GM19395 (cell line): ENCODE measurements at regions not wholly inside any gene's neighbourhood (a gene's known extent, or its start where the extent isn't known, plus 50 kb on each side); places are given as distances from the start of the nearest gene placed in this dataset.
"Not testable (repeated sequence)": the region's sequence is repeated elsewhere in the genome, so short reads cannot be mapped to it uniquely, and the experiment has no call there.

Source experiments
- ATAC-seq: cut with Tn5 transposase; IDR thresholded peaks from one replicate; pipeline ENCODE4 v1.9.1; 2021; ENCODE audit warnings: mild to moderate bottlenecking, moderate library complexity; ENCODE audit not compliant: unreplicated experiment

DNA sequence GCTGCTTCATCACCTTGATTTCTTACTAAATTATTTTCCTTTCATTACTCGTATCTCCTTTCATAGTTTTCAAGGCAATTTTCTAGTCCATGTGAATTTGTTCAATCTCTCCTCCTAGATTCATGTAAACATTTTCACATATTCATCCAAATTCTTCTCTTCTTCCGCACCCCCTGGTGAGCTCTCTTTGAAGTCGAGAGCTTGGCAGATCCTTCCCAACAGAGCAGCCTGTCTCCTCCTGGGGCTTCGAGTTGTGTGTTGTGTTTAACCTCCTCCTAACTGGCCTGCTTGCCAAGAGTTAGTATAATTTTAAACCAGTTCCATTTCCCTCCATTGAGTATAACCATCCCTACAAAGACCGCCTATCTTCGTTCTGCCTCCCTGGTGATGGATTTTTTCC is 272.4 kb upstream of the CELF2 start:
- ATAC-seq = no peak

DNA sequence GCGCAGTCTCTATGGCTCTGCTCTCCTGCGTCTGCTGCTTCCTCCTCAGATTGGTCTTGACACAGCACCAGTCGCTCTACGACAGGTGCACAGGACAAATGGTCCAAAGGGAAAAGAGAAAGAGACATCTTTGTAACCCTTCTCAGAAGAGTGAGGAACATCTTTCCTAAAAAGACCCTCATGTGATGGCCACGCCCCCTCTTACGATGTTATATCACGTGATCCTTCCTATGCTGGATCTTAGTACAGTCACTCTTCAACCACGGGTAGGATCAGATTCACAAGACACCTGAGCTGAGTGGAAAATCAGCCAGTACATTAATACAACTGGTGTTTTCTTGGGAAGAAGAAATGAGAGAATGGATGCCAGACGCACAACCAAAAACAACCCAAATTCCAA is 262.2 kb upstream of the CELF2 start:
- no peak for ATAC-seq

DNA sequence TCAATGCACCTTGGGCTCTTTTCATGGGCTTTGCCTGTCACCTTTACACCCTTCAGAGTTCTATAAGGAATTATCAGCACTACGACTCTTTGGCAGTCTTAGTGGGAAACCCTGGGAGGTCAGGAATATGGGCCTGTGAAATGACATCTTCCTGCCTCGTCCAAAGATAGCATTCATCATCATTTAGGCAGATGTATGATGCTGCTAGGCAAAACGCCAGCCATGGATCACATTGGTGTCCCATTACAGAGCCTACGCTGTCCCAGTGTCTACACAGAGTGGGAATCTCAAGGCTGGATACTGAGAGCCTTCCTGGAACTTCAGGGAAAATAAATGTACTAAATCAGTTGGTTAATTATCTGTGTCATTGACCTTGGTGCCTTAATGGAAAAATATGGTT is 259.4 kb upstream of the CELF2 start:
- ATAC-seq = no peak

DNA sequence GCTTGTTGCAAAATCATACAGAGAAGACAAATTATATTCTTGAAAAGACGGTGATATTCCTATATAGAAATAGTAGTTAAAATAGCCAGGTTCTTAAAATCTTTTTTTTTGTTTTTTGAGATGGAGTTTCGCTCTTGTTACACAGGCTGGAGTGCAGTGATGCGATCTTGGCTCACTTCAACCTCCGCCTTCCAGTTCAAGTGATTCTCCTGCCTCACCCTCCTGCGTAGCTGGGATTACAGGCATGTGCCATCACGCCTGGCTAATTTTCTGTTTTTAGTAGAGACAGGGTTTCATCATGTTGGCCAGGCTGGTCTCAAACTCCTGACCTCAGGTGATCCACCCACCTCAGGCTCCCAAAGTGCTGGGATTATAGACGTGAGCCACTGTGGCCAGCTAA is 257.9 kb upstream of the CELF2 start:
- not testable (repeated sequence) for ATAC-seq

DNA sequence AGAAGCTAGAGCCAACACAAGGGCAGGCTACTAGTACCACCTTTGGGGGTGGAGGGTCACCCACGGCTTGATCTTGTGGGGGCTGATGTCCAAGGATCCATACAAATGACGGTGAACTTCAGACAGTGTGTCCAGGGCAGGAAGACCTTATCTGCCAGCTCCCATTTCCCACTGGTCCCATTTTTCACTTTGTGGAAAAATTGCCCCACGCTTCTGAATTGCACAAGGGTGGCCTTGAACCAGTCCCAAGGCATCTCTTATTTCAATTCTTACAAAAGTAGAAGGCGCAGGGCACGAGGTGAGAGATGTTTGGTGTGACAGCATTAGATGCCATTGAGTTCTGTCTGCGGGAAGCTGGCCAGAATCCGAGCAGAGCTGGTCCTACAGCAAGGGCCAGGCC is 252.7 kb upstream of the CELF2 start:
- no peak for ATAC-seq

DNA sequence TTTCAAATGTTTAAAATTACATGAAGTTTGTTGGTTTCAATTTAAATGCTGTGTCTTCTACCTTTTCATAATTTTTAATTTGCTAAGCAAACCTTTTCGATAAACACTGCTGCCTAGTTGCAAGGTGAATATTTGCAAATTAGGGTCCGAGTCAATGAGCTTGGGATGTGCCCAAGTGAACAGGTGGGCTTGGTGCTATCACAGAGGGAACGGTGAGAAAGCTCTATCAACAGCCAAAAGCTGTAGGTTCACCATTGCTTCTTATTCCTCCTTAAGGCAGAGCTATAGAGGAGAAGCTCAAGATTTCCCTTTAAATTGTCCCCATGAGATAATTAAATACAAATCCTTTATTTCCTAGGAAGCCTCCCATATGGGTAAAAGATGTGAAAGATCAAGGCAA is 245.3 kb upstream of the CELF2 start:
- ATAC-seq = no peak

DNA sequence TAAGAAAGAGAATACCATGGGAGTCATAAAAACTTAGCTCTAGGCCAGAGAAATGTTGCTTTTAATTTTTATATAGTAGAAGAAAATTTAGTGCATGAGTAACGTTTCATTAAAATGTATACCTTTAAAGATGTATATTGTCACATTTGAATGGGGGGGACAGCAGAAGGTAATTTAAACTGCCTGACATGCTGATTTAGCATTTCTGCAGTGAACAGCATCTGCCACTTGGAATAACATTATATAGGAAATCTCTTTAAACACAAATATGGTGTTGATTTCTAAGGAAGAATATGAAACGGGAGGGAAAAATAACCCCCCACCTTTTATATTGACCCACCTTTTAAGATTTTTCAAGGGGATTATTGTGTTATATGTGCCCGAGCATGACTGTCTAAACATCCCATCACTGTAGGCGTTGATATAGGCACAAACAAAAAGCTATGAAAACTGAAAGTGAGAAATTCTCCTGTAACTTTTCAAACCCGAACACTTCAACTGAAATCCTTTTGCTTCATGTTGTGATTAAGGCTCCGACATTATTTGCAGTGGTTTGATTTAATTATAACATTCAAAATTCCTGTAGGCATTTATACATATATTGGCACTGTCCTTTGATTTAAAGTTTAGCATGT is 244.7 kb upstream of the CELF2 start:
- ATAC-seq = no peak

DNA sequence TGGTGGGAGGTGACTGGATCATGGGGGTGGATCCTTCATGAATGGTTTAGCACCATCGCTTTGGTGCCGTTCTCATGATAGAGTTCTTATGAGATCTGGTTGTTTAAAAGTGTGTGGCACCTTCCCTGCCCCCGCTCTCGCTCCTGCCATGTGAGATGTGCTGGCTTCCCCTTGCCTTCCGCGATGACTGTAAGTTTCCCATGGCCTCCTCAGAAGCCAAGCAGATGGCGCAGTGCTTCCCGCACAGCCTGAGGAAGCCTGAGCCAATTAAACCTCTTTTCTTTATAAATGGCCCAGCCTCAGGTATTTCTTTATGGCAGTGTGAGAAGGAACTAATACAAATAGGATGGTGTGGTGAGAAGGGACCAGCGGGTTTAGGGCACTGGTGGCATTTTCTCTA is 243.3 kb upstream of the CELF2 start:
- ATAC-seq = no peak

DNA sequence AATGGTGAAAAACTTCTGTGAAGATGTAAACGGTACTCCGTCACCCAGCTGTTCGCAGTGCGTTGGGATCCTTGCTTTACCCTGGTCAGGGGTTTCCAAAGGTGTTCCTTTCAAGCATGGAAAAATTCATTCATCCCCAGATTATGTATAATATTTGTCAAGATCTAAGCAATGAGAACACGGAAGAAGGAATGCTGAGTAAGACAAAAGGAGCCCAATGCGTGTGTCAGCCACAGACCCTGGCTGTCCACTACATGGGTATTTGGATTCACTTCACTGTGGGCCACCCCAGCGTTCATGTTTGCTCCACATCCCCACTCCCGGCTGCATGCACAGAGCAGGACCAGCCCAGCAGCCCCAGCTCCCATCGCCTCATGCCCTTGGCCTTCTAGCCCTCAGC is 241.3 kb upstream of the CELF2 start:
- ATAC-seq = no peak

DNA sequence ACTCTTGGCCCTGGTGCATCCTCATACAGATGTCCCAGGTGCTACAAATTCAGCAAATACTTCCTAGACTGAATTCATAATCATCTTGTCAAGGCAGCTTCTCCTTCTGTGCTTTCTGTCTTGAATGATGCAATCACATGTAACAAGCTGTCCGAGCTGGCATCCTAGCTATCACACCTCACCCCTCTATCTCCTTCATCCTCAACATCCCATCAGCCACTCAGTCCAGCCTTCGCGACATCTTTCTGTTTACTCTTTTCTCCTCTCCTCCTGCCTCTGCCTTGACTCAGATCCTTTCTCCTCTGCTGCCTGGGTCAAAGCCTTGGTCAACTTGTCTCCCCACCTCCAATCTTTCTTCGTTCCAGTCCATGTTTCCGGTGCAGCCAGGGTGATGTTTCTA is 240.4 kb upstream of the CELF2 start:
- ATAC-seq = no peak

DNA sequence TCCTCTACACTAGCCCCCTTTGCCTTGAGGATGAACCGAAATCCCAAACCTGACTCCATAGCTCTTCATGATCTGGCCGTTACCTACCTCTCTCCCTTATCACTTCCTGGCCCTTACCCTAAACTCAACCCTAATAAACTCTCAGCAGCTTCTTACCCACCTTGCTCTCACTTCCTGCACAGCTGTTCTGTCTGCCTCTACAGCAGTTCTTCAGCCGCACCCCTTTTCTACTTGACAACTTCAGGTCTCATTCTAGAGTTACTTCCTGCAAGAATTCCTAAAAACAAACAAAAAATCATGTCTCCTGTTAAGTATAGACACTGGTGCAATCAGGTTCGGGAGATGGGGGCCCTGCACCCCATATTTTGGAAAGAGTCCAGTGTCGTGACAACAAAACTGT is 239.9 kb upstream of the CELF2 start:
- ATAC-seq = no peak

DNA sequence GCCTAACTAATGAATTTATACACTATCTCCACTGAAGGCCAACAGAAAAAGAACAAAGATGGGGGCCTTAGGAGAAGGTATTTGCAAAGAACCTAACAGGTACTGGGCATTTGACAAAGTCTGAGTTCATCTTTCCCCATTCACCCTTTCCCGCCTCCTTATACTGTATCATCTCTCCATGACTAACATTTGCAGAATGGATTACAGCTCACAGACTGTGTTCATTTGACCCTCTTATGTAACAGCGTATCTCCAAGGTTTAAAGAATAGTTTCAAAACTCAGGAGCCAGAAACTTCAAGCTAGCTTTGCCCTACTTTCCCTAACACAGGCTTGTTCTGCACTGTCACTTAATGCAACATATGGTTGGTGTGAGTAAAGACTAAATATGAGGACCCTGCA is 238.7 kb upstream of the CELF2 start:
- ATAC-seq = no peak

DNA sequence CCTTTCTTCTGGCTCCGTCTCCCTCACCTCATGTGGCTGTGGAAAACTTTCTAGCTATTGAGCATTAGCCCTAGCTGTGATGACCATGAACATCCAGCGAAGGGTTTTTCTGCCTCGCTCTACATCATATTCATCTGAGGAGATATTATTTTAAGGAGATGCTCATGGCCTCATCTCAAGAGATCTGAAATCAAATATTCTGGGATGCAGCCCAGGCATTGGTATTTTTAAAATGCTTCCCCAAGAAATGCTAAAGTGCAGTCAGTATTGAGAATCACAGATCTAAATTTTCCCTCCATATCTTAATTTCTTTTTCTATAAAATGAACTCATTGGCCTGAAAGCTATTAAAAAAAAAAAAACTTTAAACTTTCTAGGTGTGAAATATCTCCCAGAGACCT is 238.2 kb upstream of the CELF2 start:
- ATAC-seq = no peak

DNA sequence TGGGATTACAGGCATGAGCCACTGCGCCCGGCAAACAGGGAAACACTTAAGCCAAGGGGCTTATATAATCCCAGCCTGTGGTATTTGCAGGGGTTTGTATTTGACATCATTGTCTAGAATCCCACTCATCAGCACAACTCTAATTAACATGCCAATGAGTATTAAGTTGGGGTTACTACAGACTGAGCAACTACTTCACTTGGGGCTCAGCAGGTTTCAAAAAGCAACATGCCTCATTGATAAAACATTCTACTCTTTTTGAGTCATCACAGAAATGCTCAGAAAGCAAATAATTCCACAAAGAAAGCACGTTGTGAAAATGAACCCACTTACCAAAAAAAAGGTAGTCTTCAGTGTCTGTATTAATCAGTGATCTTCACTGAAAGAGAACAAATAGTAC is 236.9 kb upstream of the CELF2 start:
- no peak for ATAC-seq

DNA sequence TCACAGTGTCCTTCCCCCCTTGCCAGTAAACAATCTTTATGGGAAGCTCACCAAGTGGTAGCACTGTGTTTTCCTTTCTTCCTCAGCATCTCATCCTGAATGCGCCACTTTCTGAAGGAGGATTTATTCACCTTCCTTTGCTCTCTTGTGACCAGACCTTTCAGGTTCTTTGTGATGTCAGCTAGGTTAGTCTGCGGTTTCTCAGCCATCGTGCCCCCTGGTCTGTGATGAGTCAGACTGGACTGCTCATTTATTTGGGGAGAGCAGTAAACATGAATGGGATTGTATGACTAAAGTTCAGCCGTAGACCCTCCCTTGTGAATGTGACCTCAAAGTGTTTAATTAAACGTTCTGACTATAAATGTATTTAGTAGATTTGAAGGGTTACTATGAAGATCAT is 235.1 kb upstream of the CELF2 start:
- ATAC-seq = no peak

DNA sequence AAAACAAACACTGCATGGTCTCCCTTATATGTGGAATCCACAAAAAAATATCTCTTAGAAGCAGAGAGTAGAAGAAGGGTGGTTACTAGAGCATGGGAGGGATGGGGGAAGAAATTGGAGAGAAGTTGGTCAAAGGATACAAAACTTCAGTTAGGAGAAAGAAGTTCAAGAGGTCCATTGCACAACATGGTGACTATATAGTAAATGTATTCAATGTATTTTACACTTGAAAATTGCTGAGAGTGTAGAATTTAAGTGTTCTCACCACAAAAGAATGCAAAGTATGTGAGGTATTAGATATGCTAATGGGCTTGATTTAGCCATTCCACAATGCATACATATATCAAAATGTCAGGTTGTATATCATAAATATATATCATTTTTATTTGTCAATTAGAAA is 232.0 kb upstream of the CELF2 start:
- ATAC-seq = no peak

DNA sequence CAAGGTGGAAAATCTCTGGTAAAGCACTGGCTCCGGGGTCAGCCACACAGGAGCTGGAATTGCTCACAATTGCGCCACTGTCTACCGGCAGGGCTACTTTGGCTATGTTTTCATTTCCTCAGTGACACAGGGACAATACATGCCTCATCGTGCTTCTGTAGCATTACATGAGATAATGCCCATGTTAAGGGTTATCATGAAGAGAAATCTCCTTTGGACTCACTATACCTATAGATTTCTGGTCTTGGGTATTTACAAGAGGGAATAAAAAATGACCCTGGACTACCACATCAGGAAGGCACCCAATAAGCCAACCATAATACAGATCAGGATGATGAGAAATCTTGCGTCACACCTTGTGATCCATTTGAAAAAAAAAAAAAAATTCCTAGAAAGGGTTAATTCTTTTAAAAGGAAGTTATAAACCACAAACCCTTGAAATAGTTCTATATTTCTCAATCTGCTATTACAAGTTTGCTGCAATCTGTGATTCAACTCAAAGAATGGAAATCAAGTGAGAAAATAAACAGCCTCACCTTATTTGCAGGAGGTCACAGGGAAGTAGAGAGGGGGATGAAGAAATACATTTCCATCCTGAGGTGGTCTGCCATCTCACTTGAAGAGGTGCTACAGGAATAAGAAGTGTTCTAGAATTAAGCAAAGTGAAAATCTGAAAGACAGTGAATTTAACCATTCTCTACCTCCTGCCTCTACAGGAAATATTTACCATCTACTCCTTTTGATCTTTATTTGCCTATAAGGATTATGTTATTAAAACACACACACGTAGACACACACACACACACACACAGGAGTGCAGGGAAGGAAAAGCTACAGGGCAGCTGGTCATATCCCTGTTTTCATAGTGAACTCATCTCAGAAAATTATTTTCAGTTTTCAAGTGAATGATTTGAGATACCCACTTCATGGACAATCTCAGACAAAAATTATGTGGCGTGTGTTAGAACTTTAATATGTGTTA is 231.3 kb upstream of the CELF2 start:
- ATAC-seq = no peak

DNA sequence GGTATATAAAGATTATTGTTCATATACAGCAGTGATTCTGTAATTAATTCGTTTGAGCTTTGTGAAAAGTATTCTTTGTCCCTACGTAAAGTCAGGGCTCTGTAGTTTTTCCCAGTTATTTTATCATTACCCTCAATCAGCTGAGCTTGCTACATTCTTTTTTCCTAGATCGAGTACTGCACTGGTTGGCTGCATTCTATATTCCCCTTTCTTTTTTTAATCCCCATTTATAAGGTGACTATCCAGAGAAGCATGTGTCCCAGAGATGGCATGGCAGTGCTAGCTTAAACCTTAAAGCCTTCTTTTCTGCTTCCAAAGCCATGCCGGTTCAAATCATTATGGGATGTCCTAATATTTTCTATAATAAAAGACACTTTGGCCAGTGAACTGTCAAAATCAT is 230.1 kb upstream of the CELF2 start:
- ATAC-seq = no peak

DNA sequence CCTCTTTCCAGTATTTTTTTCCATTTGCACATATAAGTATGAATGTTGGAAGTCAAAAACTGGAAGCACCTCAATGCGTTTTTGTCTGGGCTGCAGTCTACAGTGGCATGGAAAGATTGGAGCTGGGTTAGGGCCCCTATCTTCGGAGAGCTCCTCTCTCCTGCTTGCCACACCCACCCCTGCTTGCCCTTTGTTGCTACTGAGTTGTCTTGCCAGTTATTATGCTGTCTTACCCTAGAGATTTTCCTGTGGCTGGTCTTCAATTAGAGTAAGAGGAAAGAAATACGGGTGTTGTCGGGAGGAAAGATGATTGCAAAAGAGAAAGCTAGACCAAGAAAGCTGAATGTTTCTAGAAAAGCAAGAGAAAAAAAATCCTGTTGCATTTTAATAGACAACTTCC is 228.9 kb upstream of the CELF2 start:
- no peak for ATAC-seq

DNA sequence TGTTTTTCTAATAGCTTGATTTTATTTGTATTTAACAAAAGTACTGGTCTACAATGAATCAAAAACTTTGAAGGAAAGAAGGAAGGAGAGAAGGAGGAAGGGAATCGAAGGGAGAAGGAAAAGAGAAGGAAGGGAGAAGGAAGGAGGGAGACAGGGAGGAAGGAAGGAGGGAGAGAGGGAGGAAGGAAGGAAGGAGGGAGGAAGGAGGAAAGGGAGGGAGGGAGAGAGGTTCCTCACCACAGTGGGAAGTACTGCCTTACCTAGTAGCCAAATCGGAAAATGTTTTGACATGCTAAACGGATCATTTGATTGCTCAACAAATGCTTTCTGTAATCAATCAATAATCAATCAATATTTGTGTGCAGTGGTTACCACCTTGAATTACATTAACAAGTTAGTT is 225.8 kb upstream of the CELF2 start:
- ATAC-seq = no peak

DNA sequence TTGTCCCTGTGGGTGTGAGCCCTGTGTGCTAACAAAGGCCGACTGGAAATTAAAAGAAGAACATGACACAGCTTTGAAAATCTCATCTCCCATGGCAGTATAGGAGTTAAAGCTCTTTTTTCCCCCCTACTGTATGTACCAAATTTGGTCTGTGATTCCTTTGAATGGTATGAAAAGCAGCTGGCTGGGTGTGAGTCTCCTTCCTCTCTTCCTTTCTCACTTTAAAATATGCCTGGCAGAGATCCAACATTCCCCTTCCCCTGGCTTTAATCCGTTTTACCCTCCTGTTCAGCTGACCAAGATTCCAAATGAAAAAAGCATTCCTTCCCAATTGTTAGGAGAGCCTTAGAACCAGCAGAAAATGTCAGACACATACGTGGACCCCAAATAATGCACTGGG is 225.0 kb upstream of the CELF2 start:
- ATAC-seq = no peak

DNA sequence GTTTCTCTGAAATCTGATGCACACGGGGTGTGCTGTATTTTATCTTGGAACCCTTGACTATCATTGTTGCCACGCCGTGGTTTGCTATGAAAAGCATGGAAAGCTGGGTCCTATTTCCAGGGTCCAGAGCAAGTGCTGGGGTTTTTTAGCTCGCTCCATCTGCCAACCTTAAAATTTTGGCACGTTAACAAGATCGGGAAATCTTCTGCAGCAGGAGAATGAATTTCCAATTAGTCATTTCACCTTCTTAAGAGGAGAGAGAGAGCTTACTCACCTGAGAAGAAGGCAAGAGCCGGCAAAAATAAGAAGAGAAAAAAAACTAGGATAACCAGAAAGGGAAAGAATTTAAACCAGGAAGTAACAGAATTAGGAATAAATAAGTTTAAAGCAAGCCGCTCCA is 223.6 kb upstream of the CELF2 start:
- no peak for ATAC-seq

DNA sequence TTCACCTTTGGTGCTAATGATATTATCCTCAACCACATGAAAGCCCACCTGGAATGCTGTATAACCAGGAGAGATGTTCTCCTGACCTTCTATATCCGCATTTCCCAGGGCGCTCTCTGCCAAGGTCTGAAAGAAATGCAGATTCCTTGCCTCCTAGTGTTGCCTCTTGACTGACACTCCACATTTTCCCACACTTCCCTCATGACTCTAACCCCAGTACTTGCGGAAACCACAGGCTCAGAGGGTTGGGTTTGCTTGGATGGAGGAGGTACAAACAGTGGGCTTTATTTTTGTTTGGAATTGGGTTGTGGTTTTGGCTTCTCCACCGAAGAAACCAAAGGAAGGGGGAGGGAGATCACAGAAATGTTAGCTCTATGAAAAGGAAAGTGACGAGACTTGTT is 222.9 kb upstream of the CELF2 start:
- ATAC-seq = no peak
